ENCODE measurements at regions not wholly inside any gene's neighbourhood (a gene's known extent, or its start where the extent isn't known, plus 50 kb on each side); places are given as distances from the start of the nearest gene placed in this dataset.

DNA sequence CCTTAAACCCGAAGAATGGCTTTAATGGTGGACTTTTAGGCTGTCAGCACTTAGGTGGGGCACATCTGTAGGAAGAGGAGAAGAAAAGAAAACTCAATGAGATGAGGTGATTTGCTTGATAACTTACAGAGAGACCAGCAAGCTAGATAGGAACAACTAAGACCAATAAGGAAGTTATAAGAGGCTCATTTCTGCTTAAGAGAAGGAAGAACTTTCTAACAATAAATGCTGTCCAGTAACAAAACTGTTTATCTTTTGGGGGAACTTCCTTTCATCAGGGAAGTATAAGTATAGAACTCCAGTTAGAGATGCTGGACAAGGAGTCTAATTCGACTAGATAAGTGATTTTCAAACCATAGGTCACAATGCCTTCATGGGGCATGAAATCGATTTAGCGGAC is 107.2 kb upstream of the SIRPA start:
- Histone ChIP-seq H3K27me3 (ENCODE audit: control insufficient read depth, insufficient read depth, low read length) (no peaks in the 10 kb centered on the region), H3K27ac (ENCODE audit: low read depth, low read length) (no peak overlapping the region), H3K36me3 (ENCODE audit: control insufficient read depth, insufficient read depth, low read length) (no peaks in the 10 kb centered on the region), H3K4me1 (ENCODE audit: control insufficient read depth, insufficient read depth, low read length) (no peaks in the 10 kb centered on the region), H3K4me3 (ENCODE audit: low read length) (no peak overlapping the region), H3K9ac (ENCODE audit: low read length) (no peak overlapping the region)

DNA sequence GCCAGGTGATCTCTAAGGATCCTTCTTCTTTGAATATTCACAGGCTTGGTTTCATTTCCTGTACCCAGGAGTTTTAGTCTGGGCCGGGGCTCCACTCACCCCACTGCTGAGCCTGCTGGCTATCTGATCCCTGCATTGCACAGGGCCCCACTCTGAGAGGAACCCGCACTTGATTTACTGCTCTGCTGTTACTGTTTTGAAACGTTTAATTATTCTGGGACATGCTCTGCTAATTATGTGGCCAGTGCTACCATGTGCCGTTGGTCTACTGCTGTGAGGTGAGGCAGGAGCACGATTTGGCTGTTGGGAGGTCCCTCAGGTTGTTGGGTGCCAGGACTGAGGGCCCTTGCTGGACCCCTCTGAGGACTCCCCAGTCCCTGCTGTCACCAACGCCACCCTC is 108.7 kb upstream of the SIRPA start:
- Histone ChIP-seq H3K36me3 (ENCODE audit: control insufficient read depth, insufficient read depth, low read length) (no peaks in the 10 kb centered on the region), H3K4me3 (ENCODE audit: low read length) (no peak overlapping the region), H3K27ac (ENCODE audit: low read depth, low read length) (no peak overlapping the region), H3K9ac (ENCODE audit: low read length) (no peak overlapping the region), H3K27me3 (ENCODE audit: control insufficient read depth, insufficient read depth, low read length) (no peaks in the 10 kb centered on the region), H3K4me1 (ENCODE audit: control insufficient read depth, insufficient read depth, low read length) (no peaks in the 10 kb centered on the region)

DNA sequence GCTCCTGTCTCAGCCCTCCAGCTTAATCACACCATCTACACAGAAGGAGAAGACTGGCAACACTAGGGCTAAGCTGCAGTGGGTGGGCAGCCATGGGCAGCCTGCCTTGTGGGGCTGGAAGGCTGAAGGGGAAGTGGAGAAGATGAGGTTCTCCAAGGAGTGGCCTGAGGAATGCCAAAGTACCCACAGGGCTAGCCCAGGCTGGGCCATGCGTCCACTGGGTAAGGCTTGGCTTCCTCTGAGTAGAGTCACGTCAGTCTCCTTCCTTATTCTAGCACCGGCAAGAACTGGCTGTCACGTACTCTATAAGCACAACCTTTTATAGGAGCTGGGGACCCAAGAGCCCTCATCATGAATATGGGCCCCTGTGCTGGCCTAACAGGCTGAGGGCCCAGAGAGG is 110.6 kb upstream of the SIRPA start:
- Histone ChIP-seq H3K27ac (ENCODE audit: low read depth, low read length) (no peak overlapping the region), H3K4me1 (ENCODE audit: control insufficient read depth, insufficient read depth, low read length) (no peaks in the 10 kb centered on the region), H3K36me3 (ENCODE audit: control insufficient read depth, insufficient read depth, low read length) (no peaks in the 10 kb centered on the region), H3K4me3 (ENCODE audit: low read length) (no peak overlapping the region), H3K27me3 (ENCODE audit: control insufficient read depth, insufficient read depth, low read length) (no peaks in the 10 kb centered on the region), H3K9ac (ENCODE audit: low read length) (no peak overlapping the region)

DNA sequence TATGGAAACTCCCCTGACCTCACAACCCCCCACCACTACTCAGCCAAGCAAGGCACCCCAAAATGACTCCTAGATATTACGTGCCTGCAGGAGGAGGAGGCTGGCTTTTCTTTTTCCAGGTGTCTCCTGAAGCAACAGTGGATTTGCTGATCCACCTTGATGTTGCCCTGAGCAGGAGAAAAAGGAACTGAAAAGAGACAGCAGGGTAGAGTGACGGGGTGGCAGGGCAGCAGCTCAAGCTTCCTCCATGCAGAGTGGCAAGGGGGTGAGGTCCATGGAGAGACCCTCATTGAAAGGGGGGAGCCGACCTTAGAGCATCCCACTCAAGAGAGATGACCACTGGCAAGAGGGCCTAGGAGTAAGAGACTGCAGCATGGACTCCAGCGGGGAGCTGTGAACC is 112.0 kb upstream of the SIRPA start:
- no peak overlapping the region for H3K4me3 ChIP-seq (ENCODE audit: low read length)
- no peaks in the 10 kb centered on the region for H3K27me3 ChIP-seq (ENCODE audit: control insufficient read depth, insufficient read depth, low read length)
- no peaks in the 10 kb centered on the region for H3K4me1 ChIP-seq (ENCODE audit: control insufficient read depth, insufficient read depth, low read length)
- no peaks in the 10 kb centered on the region for H3K36me3 ChIP-seq (ENCODE audit: control insufficient read depth, insufficient read depth, low read length)
- no peak overlapping the region for H3K27ac ChIP-seq (ENCODE audit: low read depth, low read length)
- no peak overlapping the region for H3K9ac ChIP-seq (ENCODE audit: low read length)

GRCh38 chr20:1782181-1782580 is 113.0 kb upstream of the SIRPA start:
- Histone ChIP-seq H3K4me3 (ENCODE audit: low read length) (no peak overlapping the region), H3K4me1 (ENCODE audit: control insufficient read depth, insufficient read depth, low read length) (peaks cover 2% of the 10 kb centered on the region), H3K9ac (ENCODE audit: low read length) (no peak overlapping the region), H3K36me3 (ENCODE audit: control insufficient read depth, insufficient read depth, low read length) (no peaks in the 10 kb centered on the region), H3K27ac (ENCODE audit: low read depth, low read length) (no peak overlapping the region), H3K27me3 (ENCODE audit: control insufficient read depth, insufficient read depth, low read length) (no peaks in the 10 kb centered on the region)

GRCh38 chr20:1779567-1779966 is 115.6 kb upstream of the SIRPA start:
- H3K36me3 ChIP-seq (ENCODE audit: control insufficient read depth, insufficient read depth, low read length): no peaks in the 10 kb centered on the region
- no peak overlapping the region for H3K4me3 ChIP-seq (ENCODE audit: low read length)
- H3K27ac ChIP-seq (ENCODE audit: low read depth, low read length): no peak overlapping the region
- no peaks in the 10 kb centered on the region for H3K27me3 ChIP-seq (ENCODE audit: control insufficient read depth, insufficient read depth, low read length)
- H3K4me1 ChIP-seq (ENCODE audit: control insufficient read depth, insufficient read depth, low read length): peaks cover 7% of the 10 kb centered on the region
- no peak overlapping the region for H3K9ac ChIP-seq (ENCODE audit: low read length)

- no peak overlapping the region for H3K4me3 ChIP-seq (ENCODE audit: low read length)
- no peak overlapping the region for H3K27ac ChIP-seq (ENCODE audit: low read depth, low read length)
- peaks cover 7% of the 10 kb centered on the region for H3K4me1 ChIP-seq (ENCODE audit: control insufficient read depth, insufficient read depth, low read length)
- H3K36me3 ChIP-seq (ENCODE audit: control insufficient read depth, insufficient read depth, low read length): no peaks in the 10 kb centered on the region
- H3K9ac ChIP-seq (ENCODE audit: low read length): no peak overlapping the region
- no peaks in the 10 kb centered on the region for H3K27me3 ChIP-seq (ENCODE audit: control insufficient read depth, insufficient read depth, low read length)
These were observed 116.9 kb upstream of the SIRPA start for GRCh38 chr20:1778338-1778737.

- Histone ChIP-seq H3K36me3 (ENCODE audit: control insufficient read depth, insufficient read depth, low read length) (no peaks in the 10 kb centered on the region), H3K4me1 (ENCODE audit: control insufficient read depth, insufficient read depth, low read length) (peaks cover 7% of the 10 kb centered on the region), H3K27me3 (ENCODE audit: control insufficient read depth, insufficient read depth, low read length) (no peaks in the 10 kb centered on the region), H3K9ac (ENCODE audit: low read length) (no peak overlapping the region), H3K27ac (ENCODE audit: low read depth, low read length) (no peak overlapping the region), H3K4me3 (ENCODE audit: low read length) (peak overlapping the region; percentile 85)
These were observed 117.8 kb upstream of the SIRPA start for GRCh38 chr20:1777476-1777820.

DNA sequence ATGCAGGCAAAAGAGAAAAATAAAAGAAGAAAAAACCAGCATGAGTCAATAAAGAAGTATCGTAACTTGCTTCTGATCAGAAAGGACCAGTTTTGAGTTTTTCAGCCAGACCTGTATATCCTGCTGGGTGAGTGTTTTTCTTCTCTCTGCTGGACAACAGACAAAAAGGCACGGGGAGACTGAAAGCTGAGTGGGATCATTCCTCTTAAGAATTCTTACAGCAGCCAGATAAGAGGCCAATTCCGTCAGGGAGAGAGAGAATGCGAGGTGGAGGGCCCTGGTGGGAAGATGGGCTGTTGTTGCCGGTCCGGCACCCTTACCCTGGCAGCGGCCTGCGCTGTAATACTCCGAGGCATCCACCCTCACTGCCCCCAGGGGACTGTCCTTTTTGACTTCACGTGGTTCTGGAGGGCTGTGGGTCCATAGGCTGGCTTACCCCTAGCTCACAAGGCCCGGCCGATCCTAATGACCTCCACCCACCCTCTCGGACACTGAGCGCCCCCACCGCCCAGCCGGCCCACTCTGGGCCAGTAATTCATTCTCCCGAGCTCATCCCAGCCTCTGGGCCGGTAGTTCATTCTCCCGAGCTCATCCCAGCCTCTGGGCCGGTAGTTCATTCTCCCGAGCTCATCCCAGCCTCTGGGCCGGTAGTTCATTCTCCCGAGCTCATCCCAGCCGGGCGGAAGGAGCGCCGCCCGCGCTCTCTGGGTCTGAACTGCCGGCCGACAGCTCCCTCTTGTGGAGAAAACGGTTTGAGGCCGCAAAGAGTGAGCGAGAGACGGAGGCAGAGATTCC is 118.3 kb upstream of the SIRPA start:
- Histone ChIP-seq H3K4me1 (ENCODE audit: control insufficient read depth, insufficient read depth, low read length) (peaks cover 7% of the 10 kb centered on the region), H3K27me3 (ENCODE audit: control insufficient read depth, insufficient read depth, low read length) (no peaks in the 10 kb centered on the region), H3K9ac (ENCODE audit: low read length) (peak overlapping the region; percentile 36)

GRCh38 chr20:1775117-1775516 is 117.5 kb upstream of the SIRPG start:
- H3K4me1 ChIP-seq (ENCODE audit: control insufficient read depth, insufficient read depth, low read length): peaks cover 7% of the 10 kb centered on the region
- H3K27ac ChIP-seq (ENCODE audit: low read depth, low read length): no peak overlapping the region
- no peak overlapping the region for H3K9ac ChIP-seq (ENCODE audit: low read length)
- no peak overlapping the region for H3K4me3 ChIP-seq (ENCODE audit: low read length)
- H3K36me3 ChIP-seq (ENCODE audit: control insufficient read depth, insufficient read depth, low read length): no peaks in the 10 kb centered on the region
- H3K27me3 ChIP-seq (ENCODE audit: control insufficient read depth, insufficient read depth, low read length): no peaks in the 10 kb centered on the region

More for the DNA sequence above, 118.3 kb upstream of the SIRPA start:
- Histone ChIP-seq H3K4me3 (ENCODE audit: low read length) (peak overlapping the region; percentile 85), H3K36me3 (ENCODE audit: control insufficient read depth, insufficient read depth, low read length) (no peaks in the 10 kb centered on the region), H3K27ac (ENCODE audit: low read depth, low read length) (peak overlapping the region; percentile 69)

- Histone ChIP-seq H3K27me3 (ENCODE audit: control insufficient read depth, insufficient read depth, low read length) (no peaks in the 10 kb centered on the region), H3K27ac (ENCODE audit: low read depth, low read length) (no peak overlapping the region), H3K9ac (ENCODE audit: low read length) (no peak overlapping the region), H3K4me1 (ENCODE audit: control insufficient read depth, insufficient read depth, low read length) (peaks cover 7% of the 10 kb centered on the region), H3K36me3 (ENCODE audit: control insufficient read depth, insufficient read depth, low read length) (no peaks in the 10 kb centered on the region), H3K4me3 (ENCODE audit: low read length) (no peak overlapping the region)
These were observed 116.9 kb upstream of the SIRPG start for GRCh38 chr20:1774479-1774878.

GRCh38 chr20:1773816-1774215 is 116.2 kb upstream of the SIRPG start:
- no peak overlapping the region for H3K4me3 ChIP-seq (ENCODE audit: low read length)
- H3K36me3 ChIP-seq (ENCODE audit: control insufficient read depth, insufficient read depth, low read length): no peaks in the 10 kb centered on the region

GRCh38 chr20:1769491-1769890 is 111.9 kb upstream of the SIRPG start:
- H3K27me3 ChIP-seq (ENCODE audit: control insufficient read depth, insufficient read depth, low read length): no peaks in the 10 kb centered on the region
- H3K36me3 ChIP-seq (ENCODE audit: control insufficient read depth, insufficient read depth, low read length): no peaks in the 10 kb centered on the region
- H3K27ac ChIP-seq (ENCODE audit: low read depth, low read length): no peak overlapping the region
- no peak overlapping the region for H3K9ac ChIP-seq (ENCODE audit: low read length)
- no peaks in the 10 kb centered on the region for H3K4me1 ChIP-seq (ENCODE audit: control insufficient read depth, insufficient read depth, low read length)
- no peak overlapping the region for H3K4me3 ChIP-seq (ENCODE audit: low read length)

More at GRCh38 chr20:1773816-1774215, 116.2 kb upstream of the SIRPG start:
- Histone ChIP-seq H3K27me3 (ENCODE audit: control insufficient read depth, insufficient read depth, low read length) (no peaks in the 10 kb centered on the region), H3K4me1 (ENCODE audit: control insufficient read depth, insufficient read depth, low read length) (peaks cover 7% of the 10 kb centered on the region), H3K27ac (ENCODE audit: low read depth, low read length) (no peak overlapping the region), H3K9ac (ENCODE audit: low read length) (no peak overlapping the region)
